ENCODE measurements at regions not wholly inside any gene's neighbourhood (a gene's known extent, or its start where the extent isn't known, plus 50 kb on each side); places are given as distances from the start of the nearest gene placed in this dataset.

GRCh38 chr4:151955721-151956380, 195.0 kb upstream of the GATB start:
- Histone ChIP-seq H3K27me3 (no peaks in the 10 kb centered on the region), H3K4me3 (no peak overlapping the region), H3K27ac (no peak overlapping the region), H3K36me3 (no peaks in the 10 kb centered on the region), H3K4me1 (peaks cover 0 to 5% (median 0%) of the 10 kb centered on the region in 3 donors), H3K9me3 (no peaks in the 10 kb centered on the region)
- no peak for DNase-seq
- TF ChIP-seq POLR2A (IDR thresholded peaks at IDR 0.05) (no peak), CTCF (IDR thresholded peaks at IDR 0.05) (no peak)
- WGBS, 2 donors, result 82 to 86% methylated on average over 5 of the region's 5 CpGs
- intact Hi-C loops (cut with DNase I), result no loop called here

GRCh38 chr4:151953795-151954372, 193.1 kb upstream of the GATB start:
- Histone ChIP-seq H3K9me3 (no peaks in the 10 kb centered on the region), H3K27me3 (no peaks in the 10 kb centered on the region), H3K36me3 (no peaks in the 10 kb centered on the region), H3K4me3 (no peak overlapping the region), H3K27ac (no peak overlapping the region), H3K4me1 (no peaks in the 10 kb centered on the region)
- intact Hi-C loops (cut with DNase I), result no loop called here
- TF ChIP-seq POLR2A (IDR thresholded peaks at IDR 0.05) (no peak), CTCF (IDR thresholded peaks at IDR 0.05) (no peak)
- DNase-seq, result no peak
- 80 to 85% methylated on average over 6 of the region's 6 CpGs for WGBS, 2 donors

GRCh38 chr4:151953312-151953711, 192.5 kb upstream of the GATB start:
- H3K27ac ChIP-seq, result no peak overlapping the region
- no peaks in the 10 kb centered on the region for H3K36me3 ChIP-seq
- H3K9me3 ChIP-seq, result no peaks in the 10 kb centered on the region
- no peak for DNase-seq
- H3K4me1 ChIP-seq, result no peaks in the 10 kb centered on the region
- WGBS, 2 donors, result 75 to 81% methylated on average over 1 of the region's 1 CpG
- H3K4me3 ChIP-seq, result no peak overlapping the region
- intact Hi-C loops (cut with DNase I), result no loop called here
- no peaks in the 10 kb centered on the region for H3K27me3 ChIP-seq
- no peak for TF ChIP-seq CTCF (IDR thresholded peaks at IDR 0.05)
- TF ChIP-seq POLR2A (IDR thresholded peaks at IDR 0.05), result no peak

- 90 to 92% methylated on average over 6 of the region's 6 CpGs for WGBS, 2 donors
- TF ChIP-seq POLR2A (IDR thresholded peaks at IDR 0.05) (no peak), CTCF (IDR thresholded peaks at IDR 0.05) (no peak)
- Histone ChIP-seq H3K36me3 (no peaks in the 10 kb centered on the region), H3K9me3 (peaks cover 0 to under 1% (median under 1%) of the 10 kb centered on the region in 3 donors), H3K4me3 (no peak overlapping the region), H3K27me3 (no peaks in the 10 kb centered on the region), H3K4me1 (no peaks in the 10 kb centered on the region), H3K27ac (no peak overlapping the region)
- no peak for DNase-seq
- intact Hi-C loops (cut with DNase I), result no loop called here
These were observed 192.0 kb upstream of the GATB start for GRCh38 chr4:151952711-151953254.

- H3K4me1 ChIP-seq, result no peaks in the 10 kb centered on the region
- intact Hi-C loops (cut with DNase I), result no loop called here
- WGBS, 2 donors, result 54 to 57% methylated on average over 4 of the region's 4 CpGs
- no peaks in the 10 kb centered on the region for H3K36me3 ChIP-seq
- H3K4me3 ChIP-seq, result no peak overlapping the region
- DNase-seq, result no peak
- no peak overlapping the region for H3K27ac ChIP-seq
- no peaks in the 10 kb centered on the region for H3K27me3 ChIP-seq
- TF ChIP-seq CTCF (IDR thresholded peaks at IDR 0.05), result no peak
- TF ChIP-seq POLR2A (IDR thresholded peaks at IDR 0.05), result no peak
- H3K9me3 ChIP-seq, result peaks cover 0 to 7% (median 7%) of the 10 kb centered on the region in 3 donors
These were observed 191.3 kb upstream of the GATB start for GRCh38 chr4:151952137-151952536.

All from esophagus squamous epithelium (tissue), 5 donors.